T-helper 17 cell (primary cell): ENCODE measurements at regions not wholly inside any gene's neighbourhood (a gene's known extent, or its start where the extent isn't known, plus 50 kb on each side); places are given as distances from the start of the nearest gene placed in this dataset.

Experiments used
- ATAC-seq: fragments of 150-1000 bp; cut with Tn5 transposase; 2 replicates; pipeline ENCODE4 v1.10.0; 2021; ENCODE audit warnings: mild to moderate bottlenecking, moderate library complexity
- DNase-seq, 3 donors: peaks; one replicate each; pipeline versions ENCODE4 v3.0.0 to v3.0.0-alpha.2; 2020 to 2021
- H3K9me3 ChIP-seq: one replicate; pipeline ENCODE4 v1.7.0; 2013; ENCODE audit warnings: low read length, mild to moderate bottlenecking; ENCODE audit not compliant: control insufficient read depth, poor library complexity, severe bottlenecking
- H3K27ac Mint-ChIP-seq: one replicate; pipeline ENCODE4 v1.8.0; 2022; ENCODE audit warnings: mild to moderate bottlenecking, moderate library complexity, mixed read lengths
- H3K27me3 Mint-ChIP-seq: one replicate; pipeline ENCODE4 v1.8.0; 2022; ENCODE audit warnings: mixed read lengths
- H3K36me3 Mint-ChIP-seq: one replicate; pipeline ENCODE4 v1.8.0; 2022; ENCODE audit warnings: low read depth, mixed read lengths
- H3K4me1 Mint-ChIP-seq: one replicate; pipeline ENCODE4 v1.8.0; 2022; ENCODE audit warnings: mild to moderate bottlenecking, mixed read lengths
- H3K4me3 Mint-ChIP-seq: one replicate; pipeline ENCODE4 v1.8.0; 2022; ENCODE audit warnings: mild to moderate bottlenecking, moderate library complexity, mixed read lengths

DNA sequence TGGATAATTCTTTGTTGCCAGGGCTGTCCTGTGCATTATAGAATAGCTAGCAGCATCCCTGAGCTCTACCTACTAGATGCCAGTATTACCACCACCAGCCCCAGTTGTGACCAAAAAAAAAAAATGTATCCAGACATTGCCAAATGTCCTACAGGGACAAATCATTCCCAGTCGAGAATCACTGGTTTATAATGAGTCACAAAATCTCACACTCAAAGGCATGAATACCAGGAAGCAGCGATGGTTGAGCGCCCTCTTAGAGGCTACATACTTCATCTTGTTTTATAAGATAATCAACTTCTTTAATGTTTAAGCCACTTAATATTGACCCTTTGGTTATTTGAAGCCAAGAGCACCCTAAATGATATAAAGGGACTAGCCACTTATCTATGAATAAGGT is 297.3 kb downstream of the DHX15 start:
- H3K4me1 Mint-ChIP-seq: no peaks in the 10 kb centered on the region

DNA sequence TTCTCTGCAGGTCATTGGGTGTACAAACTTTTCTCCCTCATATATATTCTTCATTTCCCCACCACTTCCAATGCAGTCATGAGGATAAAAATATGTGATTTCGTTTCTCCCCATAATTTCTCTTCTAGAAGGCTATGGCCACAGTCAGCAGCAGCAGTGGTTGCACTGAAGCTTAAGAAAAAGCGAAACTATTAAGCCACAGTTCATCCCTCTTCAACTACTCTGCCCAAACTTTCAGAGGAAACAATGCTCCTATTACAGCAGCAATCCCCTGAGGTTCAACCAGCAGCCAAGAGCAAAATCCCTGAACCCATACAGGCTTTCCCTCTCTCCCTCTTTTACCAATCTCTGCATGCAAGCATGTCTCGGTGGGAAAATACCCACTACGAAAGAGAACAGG is 298.6 kb downstream of the DHX15 start:
- Mint-ChIP-seq H3K4me3 (no peak overlapping the region), H3K27me3 (no peaks in the 10 kb centered on the region), H3K4me1 (no peaks in the 10 kb centered on the region), H3K27ac (no peak overlapping the region), H3K36me3 (no peaks in the 10 kb centered on the region)
- DNase-seq (no peak), ATAC-seq (no peak)
- H3K9me3 ChIP-seq: no peaks in the 10 kb centered on the region

More for the DNA sequence above, 297.3 kb downstream of the DHX15 start:
- Mint-ChIP-seq H3K27ac (no peak overlapping the region), H3K27me3 (no peaks in the 10 kb centered on the region), H3K4me3 (no peak overlapping the region), H3K36me3 (no peaks in the 10 kb centered on the region)
- ATAC-seq: no peak
- no peaks in the 10 kb centered on the region for H3K9me3 ChIP-seq
- no peak for DNase-seq

DNA sequence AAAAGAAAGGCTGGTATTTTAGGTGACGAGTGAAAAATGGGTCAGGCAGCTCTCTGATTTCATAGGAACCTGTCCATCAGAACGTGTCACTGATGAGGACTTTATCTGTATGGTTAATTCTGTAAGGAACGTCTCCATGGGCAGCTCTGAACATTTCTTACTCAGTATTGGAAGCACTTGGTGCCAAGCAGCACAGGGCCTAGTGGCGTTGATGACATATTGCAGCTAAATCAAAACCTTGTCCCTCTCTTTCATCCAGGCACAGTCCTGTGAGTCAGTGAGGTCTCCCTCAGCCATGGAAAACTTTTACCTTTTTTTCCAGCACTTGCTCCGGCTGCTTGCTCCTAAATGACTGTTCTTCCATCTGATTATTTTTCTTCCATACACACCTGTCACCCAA is 301.9 kb downstream of the DHX15 start:
- no peak overlapping the region for H3K27ac Mint-ChIP-seq
- H3K4me3 Mint-ChIP-seq: no peak overlapping the region
- H3K27me3 Mint-ChIP-seq: peaks cover 5% of the 10 kb centered on the region
- H3K9me3 ChIP-seq: no peaks in the 10 kb centered on the region
- H3K36me3 Mint-ChIP-seq: no peaks in the 10 kb centered on the region
- no peaks in the 10 kb centered on the region for H3K4me1 Mint-ChIP-seq
- ATAC-seq: no peak
- DNase-seq: no peak

DNA sequence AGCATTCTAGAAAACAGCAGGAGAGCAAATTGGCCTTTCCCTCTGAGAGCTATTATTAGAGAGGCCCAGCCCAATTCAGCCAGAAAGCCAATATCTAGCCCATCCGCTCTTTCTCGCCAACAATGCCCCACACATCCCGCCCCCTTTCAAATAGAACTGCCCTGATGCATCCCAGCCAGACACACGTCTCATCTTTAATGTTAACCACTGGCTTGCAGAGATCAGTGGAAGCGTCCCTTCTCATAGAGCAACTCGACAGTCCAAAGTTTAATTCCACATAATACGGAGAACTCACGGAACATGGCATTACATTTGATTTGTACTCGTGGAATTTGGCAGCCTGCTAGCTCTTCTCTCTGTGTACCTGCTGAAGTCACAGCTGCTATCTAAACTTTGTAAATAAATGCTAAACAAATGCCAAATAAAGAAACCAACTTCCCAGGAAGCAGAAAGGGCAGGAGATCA is 304.4 kb downstream of the DHX15 start:
- Mint-ChIP-seq H3K36me3 (no peaks in the 10 kb centered on the region), H3K4me1 (no peaks in the 10 kb centered on the region), H3K27ac (no peak overlapping the region), H3K4me3 (no peak overlapping the region), H3K27me3 (peaks cover 5% of the 10 kb centered on the region)
- no peaks in the 10 kb centered on the region for H3K9me3 ChIP-seq
- ATAC-seq (no peak), DNase-seq (no peak)

DNA sequence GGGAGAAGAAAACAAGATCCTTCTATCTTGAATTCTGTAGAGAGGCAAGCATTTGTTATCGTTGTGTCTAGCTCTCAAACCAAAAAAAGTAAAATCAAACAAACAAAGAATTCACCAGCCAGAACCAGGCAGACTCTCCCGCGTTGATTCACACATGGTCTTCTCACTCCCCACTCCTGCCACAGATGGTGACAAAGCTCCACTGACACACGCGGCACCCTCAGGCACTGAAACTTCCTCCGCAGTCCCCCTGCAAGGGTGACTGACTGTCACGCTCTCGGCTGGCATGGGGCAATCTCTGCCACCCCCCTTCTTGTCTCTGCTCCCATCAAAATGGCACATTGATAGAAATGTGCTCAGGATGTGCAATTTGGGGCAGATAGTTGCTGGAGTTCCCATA is 304.9 kb downstream of the DHX15 start:
- ATAC-seq: no peak
- no peaks in the 10 kb centered on the region for H3K4me1 Mint-ChIP-seq
- H3K36me3 Mint-ChIP-seq: no peaks in the 10 kb centered on the region
- H3K27ac Mint-ChIP-seq: no peak overlapping the region
- no peak overlapping the region for H3K4me3 Mint-ChIP-seq
- H3K9me3 ChIP-seq: no peaks in the 10 kb centered on the region
- DNase-seq: no peak
- H3K27me3 Mint-ChIP-seq: peaks cover 5% of the 10 kb centered on the region

DNA sequence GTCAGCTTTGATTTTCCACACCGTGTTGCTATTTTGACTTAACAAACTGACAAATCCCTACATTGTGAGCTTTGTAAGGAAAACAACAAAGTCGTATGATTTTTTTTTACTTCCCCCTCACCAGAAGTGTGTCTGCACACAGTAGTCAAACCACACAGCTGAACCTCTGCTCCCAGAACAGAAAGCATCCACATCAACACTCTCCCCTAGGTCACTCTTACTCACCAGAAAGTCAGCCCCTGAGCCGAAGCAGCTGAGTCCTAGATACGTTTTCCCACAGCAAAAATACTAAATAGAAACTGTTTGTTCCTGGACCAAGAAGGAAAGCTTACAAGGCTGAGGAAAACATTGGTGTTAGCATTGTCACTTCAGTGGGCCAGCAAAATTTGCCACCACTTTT is 305.7 kb downstream of the DHX15 start:
- ATAC-seq: no peak
- no peaks in the 10 kb centered on the region for H3K9me3 ChIP-seq
- no peak overlapping the region for H3K4me3 Mint-ChIP-seq
- peaks cover 5% of the 10 kb centered on the region for H3K27me3 Mint-ChIP-seq
- H3K4me1 Mint-ChIP-seq: no peaks in the 10 kb centered on the region
- H3K36me3 Mint-ChIP-seq: no peaks in the 10 kb centered on the region
- DNase-seq: no peak
- H3K27ac Mint-ChIP-seq: no peak overlapping the region

DNA sequence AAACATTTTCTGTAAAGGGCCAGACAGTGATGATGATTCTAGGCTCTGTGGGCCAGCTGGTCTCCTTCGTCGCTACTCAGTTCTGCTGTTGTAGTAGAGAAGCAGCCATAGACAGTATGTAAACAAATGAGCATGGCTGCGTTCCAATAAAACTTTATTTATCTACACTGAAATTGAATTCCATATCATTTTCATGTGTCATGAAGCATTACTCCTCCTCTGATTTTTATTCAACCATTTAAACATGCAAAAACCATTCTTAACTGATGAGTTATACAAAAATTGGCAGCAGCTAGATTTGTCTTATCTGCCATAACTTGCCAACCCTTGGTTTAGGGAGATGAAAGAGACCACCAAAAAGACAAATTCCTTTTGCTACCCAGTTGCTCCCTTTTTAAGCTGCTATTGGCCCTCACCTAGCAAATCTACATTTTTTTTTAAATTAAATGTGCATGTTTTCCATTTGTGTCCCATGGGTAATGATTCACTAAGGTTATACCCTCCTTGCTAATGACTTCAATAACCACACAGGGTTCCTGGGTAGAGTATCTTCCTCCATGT is 309.9 kb downstream of the DHX15 start:
- H3K36me3 Mint-ChIP-seq: no peaks in the 10 kb centered on the region
- no peaks in the 10 kb centered on the region for H3K27me3 Mint-ChIP-seq
- no peak overlapping the region for H3K4me3 Mint-ChIP-seq
- H3K27ac Mint-ChIP-seq: no peak overlapping the region
- H3K4me1 Mint-ChIP-seq: no peaks in the 10 kb centered on the region
- DNase-seq: no peak
- no peaks in the 10 kb centered on the region for H3K9me3 ChIP-seq
- ATAC-seq: no peak

DNA sequence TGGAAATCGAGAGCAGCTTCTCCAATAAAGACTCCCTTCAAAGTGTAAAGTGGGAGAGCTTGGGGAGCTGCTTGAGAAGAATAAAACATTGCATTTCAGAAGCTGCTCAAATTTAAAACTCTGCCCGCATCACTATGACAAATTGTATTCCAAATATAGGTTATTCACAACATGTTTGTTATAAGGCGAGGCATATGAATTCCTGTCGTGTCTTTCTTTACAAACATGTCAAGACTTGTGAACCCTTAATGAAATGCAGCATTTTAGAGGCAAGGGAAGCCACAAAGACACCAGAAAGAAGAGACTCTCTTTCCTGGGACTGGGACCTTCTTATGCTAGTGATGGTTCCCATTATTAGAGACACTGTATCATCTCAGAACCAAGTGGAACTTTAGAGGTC is 311.2 kb downstream of the DHX15 start:
- H3K9me3 ChIP-seq: no peaks in the 10 kb centered on the region
- DNase-seq (no peak), ATAC-seq (no peak)
- Mint-ChIP-seq H3K36me3 (no peaks in the 10 kb centered on the region), H3K4me1 (no peaks in the 10 kb centered on the region), H3K4me3 (no peak overlapping the region), H3K27ac (no peak overlapping the region), H3K27me3 (no peaks in the 10 kb centered on the region)

DNA sequence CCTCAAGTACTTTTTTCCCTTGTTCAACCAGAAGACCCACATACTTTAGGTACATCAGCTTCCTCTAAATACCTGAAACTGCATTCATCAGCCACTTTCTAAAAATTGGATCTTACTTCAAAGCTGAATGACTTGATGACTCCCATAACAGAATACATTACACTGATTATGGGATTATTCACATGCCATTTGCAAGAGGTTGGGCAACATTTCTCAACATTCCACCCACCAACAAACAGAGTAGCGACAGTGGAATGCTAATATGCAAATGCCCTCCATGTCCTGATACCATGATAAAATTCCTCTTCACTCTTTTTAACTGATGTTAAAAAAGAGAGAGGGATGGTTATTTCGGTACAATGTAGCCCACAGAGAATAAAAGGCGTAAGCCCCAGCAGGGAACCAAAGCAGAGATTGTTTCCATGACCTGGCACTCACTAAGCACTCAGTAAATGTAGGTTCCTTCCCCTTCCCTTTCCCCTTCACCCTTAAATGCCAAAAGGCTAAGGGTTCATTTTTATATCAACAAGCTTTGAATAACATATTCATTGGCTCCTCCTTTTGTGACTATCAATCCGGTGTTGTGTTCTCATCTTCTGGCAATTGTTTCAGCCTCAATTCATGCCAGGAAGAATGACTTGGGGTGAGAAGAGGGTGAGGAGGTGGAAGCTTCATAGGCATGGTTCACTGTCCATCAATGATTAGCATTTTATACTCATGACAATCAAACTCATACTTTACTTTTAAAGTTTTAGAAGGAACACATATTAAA is 317.2 kb downstream of the DHX15 start:
- no peak for DNase-seq
- Mint-ChIP-seq H3K36me3 (no peaks in the 10 kb centered on the region), H3K27me3 (no peaks in the 10 kb centered on the region), H3K27ac (no peak overlapping the region), H3K4me1 (no peaks in the 10 kb centered on the region), H3K4me3 (no peak overlapping the region)
- ATAC-seq: no peak
- no peaks in the 10 kb centered on the region for H3K9me3 ChIP-seq

DNA sequence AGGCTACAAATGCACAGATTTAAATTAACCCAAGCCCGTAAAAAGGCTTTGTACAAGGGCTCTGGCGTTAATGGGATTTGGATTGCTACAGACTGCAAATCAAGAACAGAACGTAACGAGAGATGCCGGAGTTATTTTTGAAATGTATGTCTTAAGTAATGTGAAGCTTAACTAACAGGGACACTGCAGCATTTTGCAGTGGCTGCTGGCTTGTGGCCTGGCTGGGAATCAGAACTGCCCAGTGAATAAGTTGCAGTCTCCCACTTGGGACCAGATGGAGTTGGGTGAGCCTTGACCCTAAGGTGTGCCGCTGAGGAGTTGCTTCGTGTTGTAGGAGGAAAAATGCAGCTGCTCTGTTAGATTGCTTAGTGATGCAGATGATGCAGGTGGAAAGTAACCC is 318.4 kb downstream of the DHX15 start:
- DNase-seq: no peak
- no peaks in the 10 kb centered on the region for H3K4me1 Mint-ChIP-seq
- H3K9me3 ChIP-seq: no peaks in the 10 kb centered on the region
- no peaks in the 10 kb centered on the region for H3K36me3 Mint-ChIP-seq
- no peaks in the 10 kb centered on the region for H3K27me3 Mint-ChIP-seq
- H3K27ac Mint-ChIP-seq: no peak overlapping the region
- no peak overlapping the region for H3K4me3 Mint-ChIP-seq
- no peak for ATAC-seq

DNA sequence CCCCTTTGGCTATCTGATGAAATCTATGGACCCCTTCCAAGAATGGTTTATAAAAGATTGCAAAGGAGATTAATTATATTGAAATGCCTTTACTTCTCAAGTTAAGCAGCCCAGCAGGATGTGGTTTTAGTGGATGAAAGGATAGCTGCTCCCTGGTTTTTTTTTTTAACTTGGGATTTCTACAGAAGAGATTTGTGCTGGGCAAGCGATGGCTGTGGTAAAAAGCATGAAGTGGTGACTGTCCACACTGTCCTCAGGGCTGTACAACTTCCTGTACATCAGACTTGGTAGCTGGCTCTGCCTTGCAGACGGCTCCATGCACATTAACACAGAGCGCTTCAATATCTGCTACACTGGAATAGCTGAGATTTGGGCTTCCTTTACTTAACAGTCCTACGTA is 321.7 kb downstream of the DHX15 start:
- H3K4me1 Mint-ChIP-seq: no peaks in the 10 kb centered on the region
- H3K4me3 Mint-ChIP-seq: no peak overlapping the region
- H3K36me3 Mint-ChIP-seq: no peaks in the 10 kb centered on the region
- no peaks in the 10 kb centered on the region for H3K27me3 Mint-ChIP-seq
- no peak for ATAC-seq
- no peak for DNase-seq
- H3K9me3 ChIP-seq: no peaks in the 10 kb centered on the region
- no peak overlapping the region for H3K27ac Mint-ChIP-seq

DNA sequence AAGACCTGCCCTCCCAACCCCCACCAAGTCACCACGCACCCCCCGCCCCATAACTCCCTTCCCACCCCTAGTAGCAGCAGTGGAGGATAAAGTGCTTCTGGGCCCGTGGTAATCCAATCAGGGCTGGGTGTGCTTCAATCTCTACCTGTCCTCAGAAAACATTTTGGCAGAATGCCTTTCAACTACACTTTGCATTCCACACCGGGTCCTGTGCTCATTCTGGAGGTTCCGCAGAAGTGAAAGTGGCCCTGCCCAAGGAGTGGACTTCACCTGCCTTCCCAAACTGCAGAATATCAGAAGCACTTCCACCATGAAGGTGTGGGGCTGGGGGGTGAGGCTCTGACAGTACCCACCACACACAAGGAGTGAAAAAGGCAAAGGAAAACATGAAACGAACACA is 322.3 kb downstream of the DHX15 start:
- no peaks in the 10 kb centered on the region for H3K27me3 Mint-ChIP-seq
- ATAC-seq (no peak), DNase-seq (no peak)
- no peaks in the 10 kb centered on the region for H3K9me3 ChIP-seq
- H3K4me3 Mint-ChIP-seq: no peak overlapping the region
- H3K27ac Mint-ChIP-seq: no peak overlapping the region
- H3K36me3 Mint-ChIP-seq: no peaks in the 10 kb centered on the region
- H3K4me1 Mint-ChIP-seq: no peaks in the 10 kb centered on the region

DNA sequence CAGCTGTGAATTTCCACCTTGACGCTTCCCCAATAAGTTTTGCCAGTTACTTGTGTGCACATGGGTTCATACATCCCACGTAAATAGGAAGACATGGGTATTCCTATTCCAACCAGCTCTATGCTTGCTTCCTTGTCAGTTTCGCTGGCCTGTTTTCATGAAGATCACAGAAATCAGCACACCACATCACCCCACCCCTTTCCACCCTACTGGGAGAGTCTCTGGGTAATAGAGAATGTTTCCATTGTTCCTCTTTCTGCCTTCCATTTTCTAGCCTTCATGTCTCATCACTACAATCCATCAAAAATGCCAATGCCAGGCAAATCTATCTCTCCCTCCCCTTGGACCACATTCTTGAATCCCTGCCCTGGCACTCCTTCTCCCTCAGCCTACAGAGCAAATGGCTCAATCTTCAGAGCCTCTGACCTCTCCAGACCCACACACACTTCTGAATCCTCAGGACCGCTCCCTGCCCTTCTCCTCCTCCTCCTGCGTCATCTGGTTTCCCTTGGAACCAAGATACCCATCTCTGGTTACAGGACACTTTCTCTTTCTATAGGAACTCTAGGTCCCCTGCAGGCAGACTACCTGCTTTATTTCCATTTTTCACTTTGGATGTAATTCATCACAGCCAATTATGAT is 323.3 kb downstream of the DHX15 start:
- ATAC-seq: no peak
- Mint-ChIP-seq H3K36me3 (no peaks in the 10 kb centered on the region), H3K27me3 (peaks cover 2% of the 10 kb centered on the region), H3K4me1 (no peaks in the 10 kb centered on the region), H3K27ac (no peak overlapping the region), H3K4me3 (no peak overlapping the region)
- no peaks in the 10 kb centered on the region for H3K9me3 ChIP-seq
- DNase-seq: no peak
